ENCODE measurements at regions not wholly inside any gene's neighbourhood (a gene's known extent, or its start where the extent isn't known, plus 50 kb on each side); places are given as distances from the start of the nearest gene placed in this dataset.
"Not testable (repeated sequence)": the region's sequence is repeated elsewhere in the genome, so short reads cannot be mapped to it uniquely, and the experiment has no call there.

- no peak for DNase-seq (ENCODE audit: low spot score in 2 of 2)
- intact Hi-C loops (cut with DNase I; ENCODE audit: low total_unique reads): no loop called here
- H3K9me3 ChIP-seq: peaks cover 7 to 8% of the 10 kb centered on the region in 2 donors
These were observed 371.3 kb downstream of the ZBBX start for GRCh38 chr3:167008791-167009190.

GRCh38 chr3:167001374-167001773 lies 378.7 kb downstream of the ZBBX start:
- TF ChIP-seq POLR2A (IDR thresholded peaks at IDR 0.05) (no peak), POLR2AphosphoS5 (IDR thresholded peaks at IDR 0.05) (no peak), CTCF (IDR thresholded peaks at IDR 0.05) (no peak)
- intact Hi-C loops (cut with DNase I; ENCODE audit: low total_unique reads): no loop called here
- no peak overlapping the region for H3K27ac ChIP-seq
- H3K9me3 ChIP-seq: peaks cover 0 to 15% of the 10 kb centered on the region in 2 donors
- H3K4me1 ChIP-seq: no peaks in the 10 kb centered on the region
- H3K36me3 ChIP-seq: no peaks in the 10 kb centered on the region
- DNase-seq (ENCODE audit: low spot score in 2 of 2): no peak
- no peak overlapping the region for H3K4me3 ChIP-seq
- no peaks in the 10 kb centered on the region for H3K27me3 ChIP-seq

More at GRCh38 chr3:167008791-167009190, 371.3 kb downstream of the ZBBX start:
- H3K4me1 ChIP-seq: no peaks in the 10 kb centered on the region
- H3K27ac ChIP-seq: no peak overlapping the region
- H3K4me3 ChIP-seq: no peak overlapping the region
- TF ChIP-seq POLR2A (IDR thresholded peaks at IDR 0.05) (no peak), POLR2AphosphoS5 (IDR thresholded peaks at IDR 0.05) (no peak), CTCF (IDR thresholded peaks at IDR 0.05) (no peak)
- H3K27me3 ChIP-seq: no peaks in the 10 kb centered on the region
- H3K36me3 ChIP-seq: no peaks in the 10 kb centered on the region

DNA sequence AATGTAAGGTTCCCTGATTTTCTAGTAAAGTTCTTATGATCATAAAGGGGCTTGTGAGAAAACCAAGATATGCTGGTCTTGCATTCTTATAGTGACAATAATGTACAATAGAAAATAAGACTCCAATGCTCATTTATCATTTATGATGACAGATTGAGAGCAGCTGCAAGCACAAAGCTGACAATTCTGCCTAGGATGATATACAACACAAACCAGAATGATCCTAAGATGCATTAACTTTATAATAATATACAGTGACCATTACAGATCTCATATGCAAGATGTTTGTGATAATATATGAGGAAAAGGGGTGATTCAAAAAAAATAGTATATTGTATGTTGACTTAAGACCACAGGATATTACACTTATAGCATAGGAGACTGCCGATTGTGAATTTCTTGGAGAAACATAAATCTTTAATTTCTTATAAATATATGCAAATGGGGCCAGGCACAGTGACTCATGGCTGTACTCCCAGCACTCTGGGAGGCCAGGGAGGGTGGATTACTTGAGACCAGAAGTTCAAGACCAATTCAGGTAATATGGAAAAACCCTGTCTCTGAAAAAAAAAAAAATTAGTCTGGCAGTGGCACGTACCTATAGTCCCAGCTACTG lies 387.0 kb downstream of the ZBBX start:
- Histone ChIP-seq H3K36me3 (no peaks in the 10 kb centered on the region), H3K27me3 (no peaks in the 10 kb centered on the region), H3K9me3 (no peaks in the 10 kb centered on the region), H3K4me3 (no peak overlapping the region), H3K27ac (no peak overlapping the region), H3K4me1 (no peaks in the 10 kb centered on the region)
- TF ChIP-seq CTCF (IDR thresholded peaks at IDR 0.05) (no peak), POLR2AphosphoS5 (IDR thresholded peaks at IDR 0.05) (no peak), POLR2A (IDR thresholded peaks at IDR 0.05) (no peak)
- intact Hi-C loops (cut with DNase I; ENCODE audit: low total_unique reads): no loop called here
- no peak for DNase-seq (ENCODE audit: low spot score in 2 of 2)

DNA sequence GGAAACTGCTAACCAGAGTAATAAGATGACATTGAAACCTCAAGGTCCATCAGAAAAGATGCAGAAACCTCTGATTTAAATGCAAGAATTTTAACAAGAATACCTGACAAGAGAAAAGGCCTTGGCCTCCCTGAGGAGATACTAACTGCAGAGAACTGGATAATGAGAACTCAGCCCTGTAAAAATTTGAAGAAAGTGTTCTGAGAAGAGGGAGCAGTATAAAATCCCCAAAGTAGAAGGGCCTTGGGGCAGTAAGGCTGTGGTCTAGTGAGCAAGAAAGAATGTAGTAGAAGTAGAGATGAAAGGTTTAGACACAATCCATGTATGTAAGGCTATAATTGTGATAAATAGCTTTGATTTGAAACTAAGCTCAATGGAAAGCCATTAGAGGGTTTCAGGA lies 394.1 kb downstream of the ZBBX start:
- H3K9me3 ChIP-seq: no peaks in the 10 kb centered on the region
- no peaks in the 10 kb centered on the region for H3K27me3 ChIP-seq
- no peak for DNase-seq (ENCODE audit: low spot score in 2 of 2)
- H3K4me1 ChIP-seq: no peaks in the 10 kb centered on the region
- H3K4me3 ChIP-seq: no peak overlapping the region
- no peak overlapping the region for H3K27ac ChIP-seq
- TF ChIP-seq POLR2A (IDR thresholded peaks at IDR 0.05) (no peak), POLR2AphosphoS5 (IDR thresholded peaks at IDR 0.05) (no peak), CTCF (IDR thresholded peaks at IDR 0.05) (no peak)
- H3K36me3 ChIP-seq: no peaks in the 10 kb centered on the region
- intact Hi-C loops (cut with DNase I; ENCODE audit: low total_unique reads): no loop called here

DNA sequence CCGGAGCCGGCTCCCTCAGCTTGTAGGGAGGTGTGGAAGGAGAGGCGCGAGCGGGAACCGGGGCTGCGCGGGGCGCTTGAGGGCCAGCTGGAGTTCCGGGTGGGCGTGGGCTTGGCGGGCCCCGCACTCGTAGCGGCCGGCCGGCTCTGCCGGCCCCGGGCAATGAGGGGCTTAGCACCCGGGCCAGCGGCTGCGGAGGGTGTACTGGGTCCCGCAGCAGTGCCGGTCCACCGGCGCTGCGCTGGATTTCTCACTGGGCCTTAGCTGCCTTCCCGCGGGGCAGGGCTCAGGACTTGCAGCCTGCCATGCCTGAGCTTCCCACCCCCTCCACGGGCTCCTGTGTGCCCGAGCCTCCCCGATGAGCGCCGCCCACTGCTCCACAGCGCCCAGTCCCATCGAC lies 404.3 kb downstream of the ZBBX start:
- intact Hi-C loops (cut with DNase I; ENCODE audit: low total_unique reads): not testable (repeated sequence)

DNA sequence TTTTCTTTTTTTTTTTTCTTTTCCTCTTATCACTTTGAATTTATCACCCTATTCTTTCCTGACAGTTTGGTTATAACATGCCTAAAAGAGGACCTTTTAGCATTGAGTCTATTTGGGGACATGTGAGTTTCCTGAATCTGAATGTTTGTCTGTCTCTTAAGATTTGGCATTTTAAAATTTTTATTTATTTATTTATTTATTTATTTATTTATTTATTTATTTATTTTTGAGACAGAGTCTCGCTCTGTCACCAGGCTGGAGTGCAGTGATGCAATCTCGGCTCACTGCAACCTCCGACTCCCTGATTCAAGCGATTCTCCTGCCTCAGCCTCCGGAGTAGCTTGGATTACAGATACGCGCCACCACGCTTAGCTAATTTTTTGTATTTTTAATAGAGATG lies 412.4 kb downstream of the ZBBX start:
- H3K4me3 ChIP-seq; DNase-seq (ENCODE audit: low spot score in 2 of 2); H3K27ac ChIP-seq; H3K27me3 ChIP-seq; H3K4me1 ChIP-seq; intact Hi-C loops (cut with DNase I; ENCODE audit: low total_unique reads); H3K36me3 ChIP-seq: not testable (repeated sequence)
- peaks cover 13 to 20% of the 10 kb centered on the region in 2 donors for H3K9me3 ChIP-seq

More for the DNA sequence above, 404.3 kb downstream of the ZBBX start:
- H3K9me3 ChIP-seq; H3K4me1 ChIP-seq; H3K4me3 ChIP-seq; H3K27me3 ChIP-seq; H3K36me3 ChIP-seq; DNase-seq (ENCODE audit: low spot score in 2 of 2); H3K27ac ChIP-seq: not testable (repeated sequence)

All from breast epithelium (tissue), 4 donors.